Liver (tissue), 3 donors: ENCODE measurements at regions not wholly inside any gene's neighbourhood (a gene's known extent, or its start where the extent isn't known, plus 50 kb on each side); places are given as distances from the start of the nearest gene placed in this dataset.

Experiments
- CTCF ChIP-seq: fragments of 150-350 bp; IDR thresholded peaks from 2 replicates; pipeline ENCODE4 v1.5.1; 2017; ENCODE audit warnings: improper control_type of control experiment, low read depth, low read length; ENCODE audit not compliant: missing input control
- FOXA2 ChIP-seq: IDR thresholded peaks from 2 replicates; pipeline ENCODE4 v1.6.1; 2016; ENCODE audit warnings: antibody characterized with exemption
- GABPA ChIP-seq, 2 donors: IDR thresholded peaks in 1 of 2; conservative IDR thresholded peaks in 1 of 2; 2 replicates each; pipeline ENCODE4 v1.6.1; 2016; ENCODE audit warnings: antibody characterized with exemption in 2 of 2, mild to moderate bottlenecking in 1 of 2, moderate library complexity in 1 of 2
- HNF4G ChIP-seq: IDR thresholded peaks from 2 replicates; pipeline ENCODE4 v1.6.1; 2016; ENCODE audit warnings: antibody characterized with exemption
- JUND ChIP-seq, 2 donors: IDR thresholded peaks; 2 replicates each; pipeline ENCODE4 v1.6.1; 2016; ENCODE audit warnings: antibody characterized with exemption in 2 of 2
- RAD21 ChIP-seq, 2 donors: IDR thresholded peaks; 2 replicates each; pipeline ENCODE4 v1.6.1; 2016; ENCODE audit warnings: antibody characterized with exemption in 2 of 2, mild to moderate bottlenecking in 2 of 2
- RXRA ChIP-seq, 2 donors: IDR thresholded peaks; 2 replicates each; pipeline ENCODE4 v1.6.1; 2017 to 2018; ENCODE audit warnings: antibody characterized with exemption in 2 of 2, mild to moderate bottlenecking in 1 of 2
- SP1 ChIP-seq: IDR thresholded peaks from 2 replicates; pipeline ENCODE4 v1.6.1; 2018; ENCODE audit warnings: antibody characterized with exemption, mild to moderate bottlenecking
- TAF1 ChIP-seq: conservative IDR thresholded peaks from 2 replicates; pipeline ENCODE4 v1.6.1; 2016; ENCODE audit warnings: antibody characterized with exemption, mild to moderate bottlenecking
- YY1 ChIP-seq: IDR thresholded peaks from 2 replicates; pipeline ENCODE4 v1.6.1; 2016; ENCODE audit warnings: antibody characterized with exemption, mild to moderate bottlenecking
- TF ChIP-seq, protein P1 (sequence below): IDR thresholded peaks from 2 replicates; pipeline ENCODE4 v1.6.1; 2016; ENCODE audit warnings: antibody characterized with exemption, mild to moderate bottlenecking
- TF ChIP-seq, protein P2 (sequence below): IDR thresholded peaks from 2 replicates; pipeline ENCODE4 v1.6.1; 2016; ENCODE audit warnings: antibody characterized with exemption
- donor health status: healthy.
- donor health status: healthy.

DNA sequence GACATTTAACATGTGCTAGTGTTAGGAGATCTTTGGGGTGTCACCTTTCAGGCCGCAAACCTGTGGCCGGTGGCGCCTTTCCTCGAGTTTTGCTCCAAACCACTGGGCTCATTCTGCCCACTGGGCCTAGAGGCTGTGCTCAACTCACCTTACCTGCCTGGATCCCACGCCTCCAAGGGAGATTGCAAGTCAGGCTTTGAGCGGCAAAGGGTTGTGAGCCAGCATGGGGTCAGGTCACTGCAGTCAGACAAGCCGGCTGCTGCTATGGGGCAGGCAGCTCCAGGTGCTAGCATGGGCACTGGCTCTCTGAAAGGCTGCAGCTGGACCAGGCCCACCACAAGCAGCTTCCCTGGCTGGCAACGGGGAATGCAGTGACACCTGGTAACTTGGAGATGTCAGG lies 265.5 kb downstream of the ZBBX start:
- TF ChIP-seq CTCF (no peak), HNF4G (no peak), JUND (IDR thresholded peaks at IDR 0.05) (no peak), TAF1 (no peak), RAD21 (IDR thresholded peaks at IDR 0.05) (no peak), YY1 (no peak), GABPA (IDR thresholded peaks at IDR 0.05 in 1 of 2, conservative IDR thresholded peaks at IDR 0.05 in 1 of 2) (no peak), RXRA (IDR thresholded peaks at IDR 0.05) (no peak), SP1 (no peak), FOXA2 (no peak)
- TF ChIP-seq, protein P1, sequence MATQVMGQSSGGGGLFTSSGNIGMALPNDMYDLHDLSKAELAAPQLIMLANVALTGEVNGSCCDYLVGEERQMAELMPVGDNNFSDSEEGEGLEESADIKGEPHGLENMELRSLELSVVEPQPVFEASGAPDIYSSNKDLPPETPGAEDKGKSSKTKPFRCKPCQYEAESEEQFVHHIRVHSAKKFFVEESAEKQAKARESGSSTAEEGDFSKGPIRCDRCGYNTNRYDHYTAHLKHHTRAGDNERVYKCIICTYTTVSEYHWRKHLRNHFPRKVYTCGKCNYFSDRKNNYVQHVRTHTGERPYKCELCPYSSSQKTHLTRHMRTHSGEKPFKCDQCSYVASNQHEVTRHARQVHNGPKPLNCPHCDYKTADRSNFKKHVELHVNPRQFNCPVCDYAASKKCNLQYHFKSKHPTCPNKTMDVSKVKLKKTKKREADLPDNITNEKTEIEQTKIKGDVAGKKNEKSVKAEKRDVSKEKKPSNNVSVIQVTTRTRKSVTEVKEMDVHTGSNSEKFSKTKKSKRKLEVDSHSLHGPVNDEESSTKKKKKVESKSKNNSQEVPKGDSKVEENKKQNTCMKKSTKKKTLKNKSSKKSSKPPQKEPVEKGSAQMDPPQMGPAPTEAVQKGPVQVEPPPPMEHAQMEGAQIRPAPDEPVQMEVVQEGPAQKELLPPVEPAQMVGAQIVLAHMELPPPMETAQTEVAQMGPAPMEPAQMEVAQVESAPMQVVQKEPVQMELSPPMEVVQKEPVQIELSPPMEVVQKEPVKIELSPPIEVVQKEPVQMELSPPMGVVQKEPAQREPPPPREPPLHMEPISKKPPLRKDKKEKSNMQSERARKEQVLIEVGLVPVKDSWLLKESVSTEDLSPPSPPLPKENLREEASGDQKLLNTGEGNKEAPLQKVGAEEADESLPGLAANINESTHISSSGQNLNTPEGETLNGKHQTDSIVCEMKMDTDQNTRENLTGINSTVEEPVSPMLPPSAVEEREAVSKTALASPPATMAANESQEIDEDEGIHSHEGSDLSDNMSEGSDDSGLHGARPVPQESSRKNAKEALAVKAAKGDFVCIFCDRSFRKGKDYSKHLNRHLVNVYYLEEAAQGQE = no peak
- TF ChIP-seq, protein P2, sequence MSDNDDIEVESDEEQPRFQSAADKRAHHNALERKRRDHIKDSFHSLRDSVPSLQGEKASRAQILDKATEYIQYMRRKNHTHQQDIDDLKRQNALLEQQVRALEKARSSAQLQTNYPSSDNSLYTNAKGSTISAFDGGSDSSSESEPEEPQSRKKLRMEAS = no peak
